Heart left ventricle (tissue), 16 donors: ENCODE measurements at regions not wholly inside any gene's neighbourhood (a gene's known extent, or its start where the extent isn't known, plus 50 kb on each side); places are given as distances from the start of the nearest gene placed in this dataset.
"Not testable (repeated sequence)": the region's sequence is repeated elsewhere in the genome, so short reads cannot be mapped to it uniquely, and the experiment has no call there.

Experiments used
- ATAC-seq, 4 donors: fragments of 200-7000 bp; cut with Tn5 transposase; one replicate each; pipeline ENCODE4 v1.9.1; 2020 to 2022; ENCODE audit warnings: moderate library complexity in 4 of 4, mild to moderate bottlenecking in 3 of 4, moderate number of reproducible peaks in 1 of 4
- DNase-seq, 5 donors: peaks; one replicate each; pipeline ENCODE4 v3.0.0-alpha.2; 2020
- H3K27ac ChIP-seq, 12 donors: fragments of 200-600 bp; sonication (generic) in 4 of 12; one replicate each; pipeline versions ENCODE4 v1.5.0 to v1.8.0; 2016 to 2022; ENCODE audit warnings: mild to moderate bottlenecking in 2 of 12
- H3K27me3 ChIP-seq, 9 donors: fragments of 200-600 bp; sonication (generic) in 2 of 9; one replicate each; pipeline versions ENCODE4 v1.5.1 to v1.8.0; 2016 to 2022; ENCODE audit warnings: mild to moderate bottlenecking in 3 of 9
- H3K36me3 ChIP-seq, 9 donors: fragments of 200-600 bp; sonication (generic) in 2 of 9; one replicate each; pipeline versions ENCODE4 v1.5.0 to v1.8.0; 2018 to 2022; ENCODE audit warnings: mild to moderate bottlenecking in 2 of 9
- H3K4me1 ChIP-seq, 12 donors: fragments of 200-600 bp; sonication (generic) in 4 of 12; one replicate each; pipeline versions ENCODE4 v1.5.0 to v1.8.0; 2016 to 2022; ENCODE audit warnings: mild to moderate bottlenecking in 3 of 12
- H3K4me3 ChIP-seq, 12 donors: fragments of 200-600 bp; sonication (generic) in 4 of 12; one replicate each; pipeline versions ENCODE4 v1.5.0 to v1.8.0; 2017 to 2022; ENCODE audit warnings: mild to moderate bottlenecking in 9 of 12, moderate library complexity in 4 of 12
- H3K9me3 ChIP-seq, 12 donors: fragments of 200-600 bp; sonication (generic) in 4 of 12; one replicate each; pipeline versions ENCODE4 v1.5.0 to v1.8.0; 2016 to 2022; ENCODE audit warnings: mild to moderate bottlenecking in 1 of 12
- CTCF ChIP-seq, 12 donors: fragments of 200-600 bp; sonication (generic) in 4 of 12; IDR thresholded peaks; one replicate each; pipeline versions ENCODE4 v1.5.0 to v1.8.0; 2018 to 2022; ENCODE audit warnings: antibody characterized with exemption in 12 of 12, mild to moderate bottlenecking in 5 of 12
- POLR2A ChIP-seq, 2 donors: fragments of 450-650 bp; IDR thresholded peaks; one replicate each; pipeline ENCODE4 v1.6.1; 2017; ENCODE audit warnings: antibody characterized with exemption in 2 of 2, mild to moderate bottlenecking in 2 of 2, moderate library complexity in 2 of 2
- WGBS, 4 donors: extraction: QIAGEN DNeasy Blood & Tissue Kit in 2 of 4; methylation state at CpG; one replicate each; pipeline versions ENCODE4 v1.1.5 to v1.1.7; 2013 to 2018; 5-methylcytosine and 5-hydroxymethylcytosine counted together
- intact Hi-C, 10 donors: fragments of 100-400 bp; cut with DNase I; formaldehyde crosslinking; loops; one replicate each; pipeline versions ENCODE4 v1.11.1 to v1.14.2; 2022
- donor health status: ischemic (EF 13 %, LVEDD 7.1; RV severe dilation, severe dysfunction).
- donor health status: healthy with polysubstance abuse.
- donor health status: DM: no; HTN: yes; CAD: no.
- donor health status: DM: no; HTN: no; CAD: no.
- donor health status: ischemic (EF 25% LVEDD 6.9; RV normal size, moderate dysfunction).
- donor health status: ischemic (EF 25% LVEDD 5.7; RV mildly dilated, moderate dysfunction).
- donor health status: healthy.
- donor health status: DM: yes; HTN: yes; CAD: no.
- donor health status: ischemic (EF 35%, LVEDD 5.7; RV mildly dilated, moderate dysfunction).
- donor health status: nonischemic (EF 11% LVEDD 7.7; RV severe dilation, severe dysfunction).
- donor health status: DM: yes; HTN: yes; CAD: no.
- donor health status: PGD.
- donor health status: ischemic (EF 29% LVEDD 5.4; RV normal size, mild dysfunction).
- donor health status: nonischemic (EF 23%, LVEDD 6.1; RV moderate dilation, normal function).

GRCh38 chr2:147003081-147003480 is 841.7 kb upstream of the ACVR2A start:
- ATAC-seq: no peak
- H3K4me1 ChIP-seq: peaks cover 0 to 2% (median 0%) of the 10 kb centered on the region in 12 donors
- 74 to 84% (median 79%) methylated on average over 2 of the region's 2 CpGs for WGBS, 4 donors
- no peak overlapping the region for H3K27ac ChIP-seq
- intact Hi-C loops: no loop called here
- no peak overlapping the region for H3K4me3 ChIP-seq
- H3K9me3 ChIP-seq: no peaks in the 10 kb centered on the region
- DNase-seq: no peak
- TF ChIP-seq CTCF (IDR thresholded peaks at IDR 0.05): no peak
- TF ChIP-seq POLR2A (IDR thresholded peaks at IDR 0.05): no peak
- H3K36me3 ChIP-seq: no peaks in the 10 kb centered on the region
- no peaks in the 10 kb centered on the region for H3K27me3 ChIP-seq

- ATAC-seq (no peak), DNase-seq (no peak)
- WGBS, 4 donors: 49 to 57% (median 52%) methylated on average over 1 of the region's 1 CpG
- Histone ChIP-seq H3K9me3 (no peaks in the 10 kb centered on the region), H3K27ac (no peak overlapping the region), H3K36me3 (no peaks in the 10 kb centered on the region), H3K4me3 (no peak overlapping the region), H3K27me3 (no peaks in the 10 kb centered on the region), H3K4me1 (peaks cover 0 to 2% (median 0%) of the 10 kb centered on the region in 12 donors)
- TF ChIP-seq POLR2A (IDR thresholded peaks at IDR 0.05) (no peak), CTCF (IDR thresholded peaks at IDR 0.05) (no peak)
- intact Hi-C loops: no loop called here
Measured at GRCh38 chr2:147002256-147002655, 842.6 kb upstream of the ACVR2A start.

- Histone ChIP-seq H3K4me1 (no peaks in the 10 kb centered on the region), H3K9me3 (no peaks in the 10 kb centered on the region), H3K27ac (no peak overlapping the region), H3K36me3 (no peaks in the 10 kb centered on the region), H3K27me3 (no peaks in the 10 kb centered on the region), H3K4me3 (no peak overlapping the region)
- no peak for ATAC-seq
- intact Hi-C loops: no loop called here
- 79 to 86% (median 81%) methylated on average over 1 of the region's 1 CpG for WGBS, 4 donors
- no peak for DNase-seq
- TF ChIP-seq CTCF (IDR thresholded peaks at IDR 0.05): no peak
- no peak for TF ChIP-seq POLR2A (IDR thresholded peaks at IDR 0.05)
Measured at GRCh38 chr2:147001061-147001460, 843.8 kb upstream of the ACVR2A start.

GRCh38 chr2:147000151-147000550 is 844.7 kb upstream of the ACVR2A start:
- WGBS, 4 donors: 71 to 83% (median 78%) methylated on average over 2 of the region's 2 CpGs

GRCh38 chr2:146997945-146998344 is 846.9 kb upstream of the ACVR2A start:
- Histone ChIP-seq H3K9me3 (no peaks in the 10 kb centered on the region), H3K27me3 (no peaks in the 10 kb centered on the region), H3K4me3 (no peak overlapping the region), H3K36me3 (no peaks in the 10 kb centered on the region), H3K4me1 (no peaks in the 10 kb centered on the region), H3K27ac (no peak overlapping the region)
- TF ChIP-seq CTCF (IDR thresholded peaks at IDR 0.05) (no peak), POLR2A (IDR thresholded peaks at IDR 0.05) (no peak)
- DNase-seq (no peak), ATAC-seq (no peak)
- intact Hi-C loops: no loop called here
- WGBS, 4 donors: 62 to 74% (median 68%) methylated on average over 2 of the region's 2 CpGs

More at GRCh38 chr2:147000151-147000550, 844.7 kb upstream of the ACVR2A start:
- ATAC-seq, H3K36me3 ChIP-seq, H3K4me3 ChIP-seq, H3K27ac ChIP-seq, H3K27me3 ChIP-seq, DNase-seq, H3K4me1 ChIP-seq, H3K9me3 ChIP-seq, intact Hi-C loops: not testable (repeated sequence)
